ENCODE measurements at regions not wholly inside any gene's neighbourhood (a gene's known extent, or its start where the extent isn't known, plus 50 kb on each side); places are given as distances from the start of the nearest gene placed in this dataset.
"Not testable (repeated sequence)": the region's sequence is repeated elsewhere in the genome, so short reads cannot be mapped to it uniquely, and the experiment has no call there.

DNA sequence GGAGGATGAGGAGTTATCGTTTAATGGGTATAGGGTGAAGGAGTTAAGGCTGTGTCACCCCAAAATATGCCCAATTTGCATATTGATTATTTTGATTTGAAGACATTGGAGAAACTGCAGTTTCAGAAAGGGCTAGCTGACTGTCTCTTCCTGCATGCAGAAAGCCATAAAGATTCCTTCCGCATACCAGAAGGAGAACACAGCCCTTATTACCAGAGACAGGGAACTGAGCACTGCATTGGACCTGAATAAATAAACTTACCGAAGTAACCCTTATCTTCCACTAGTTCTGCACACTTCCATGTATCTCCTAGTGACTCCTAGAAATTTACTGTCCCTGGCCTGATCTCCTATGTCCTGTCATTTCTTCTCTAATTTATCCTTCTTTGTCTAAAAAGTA, 821.9 kb upstream of the AUTS2 start:
- intact Hi-C loops (cut with micrococcal nuclease), result no loop called here

DNA sequence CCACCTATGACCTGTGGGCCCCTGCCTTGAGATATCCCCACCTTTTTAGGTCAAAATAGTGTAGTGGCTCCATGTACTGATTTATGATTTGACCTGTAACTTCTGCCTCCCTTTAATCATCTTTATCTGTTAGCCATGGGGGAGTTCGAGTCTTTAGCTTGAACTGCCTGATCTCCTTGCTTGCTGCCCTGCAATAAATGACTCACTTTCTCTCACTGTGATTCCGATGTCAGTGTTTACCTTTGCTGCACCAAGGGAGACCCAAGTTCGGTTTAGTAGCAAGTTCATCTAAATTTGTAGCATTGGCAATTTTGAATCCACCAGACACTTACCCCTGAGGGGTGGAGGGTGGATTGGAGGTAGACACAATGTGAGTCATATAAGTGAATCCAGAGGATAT, 814.6 kb upstream of the AUTS2 start:
- intact Hi-C loops (cut with micrococcal nuclease), result no loop called here

DNA sequence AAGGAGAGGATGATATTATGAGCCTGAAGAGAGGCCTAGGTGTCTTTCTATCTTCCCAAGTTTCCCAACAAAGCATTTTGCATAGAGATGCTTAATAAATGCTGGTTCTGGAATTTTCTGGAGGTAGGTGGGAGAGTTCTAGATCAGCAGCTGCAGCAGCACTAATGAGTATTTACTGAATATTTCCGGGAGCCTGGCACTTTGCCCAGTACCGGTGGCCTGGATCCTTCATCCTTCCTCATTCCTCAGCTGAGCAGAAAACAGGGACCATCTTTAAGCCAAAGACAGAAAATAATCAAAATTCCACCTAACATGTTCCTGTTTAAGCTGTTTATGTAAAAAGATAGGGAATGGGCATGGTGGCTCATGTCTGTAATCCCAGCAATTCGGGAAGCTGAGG, 813.2 kb upstream of the AUTS2 start:
- intact Hi-C loops (cut with micrococcal nuclease), result no loop called here

DNA sequence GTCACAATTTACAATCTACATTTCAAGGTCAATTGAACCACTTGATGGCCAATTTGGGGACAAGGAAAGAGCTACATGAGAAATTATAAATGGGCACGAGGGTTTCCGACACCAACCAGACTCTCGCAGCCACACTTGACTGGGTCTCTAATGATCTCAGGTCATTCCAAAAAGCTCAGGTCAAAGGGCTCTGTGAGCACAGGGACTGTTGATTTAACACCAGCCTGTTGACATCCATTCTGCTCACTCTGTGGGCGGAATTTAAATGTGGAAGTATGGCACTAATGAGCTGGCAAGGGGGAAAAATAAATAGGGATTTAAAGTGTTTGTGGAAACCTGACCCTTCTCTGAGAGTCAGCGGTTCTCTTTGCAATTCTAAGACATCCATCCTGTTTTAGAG, 810.7 kb upstream of the AUTS2 start:
- intact Hi-C loops (cut with micrococcal nuclease), result no loop called here

DNA sequence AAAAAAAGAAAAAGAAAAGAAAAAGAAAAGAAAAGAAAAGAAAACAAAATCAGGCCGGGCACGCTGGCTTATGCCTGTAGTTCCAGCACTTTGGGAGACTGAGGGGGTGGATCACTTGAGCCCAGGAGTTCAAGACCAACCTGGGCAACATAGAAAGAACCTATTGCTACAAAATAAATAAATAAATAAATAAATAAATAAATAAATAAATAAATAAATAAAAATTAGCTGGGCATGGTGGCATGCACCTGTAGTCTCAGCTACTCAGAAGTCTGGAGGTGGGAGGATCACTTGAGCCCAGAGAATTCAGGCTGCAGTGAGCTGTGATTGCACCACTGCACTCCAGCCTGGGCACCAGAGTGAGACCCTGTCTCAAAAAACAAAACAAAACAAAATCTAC, 809.7 kb upstream of the AUTS2 start:
- intact Hi-C loops (cut with micrococcal nuclease), result not testable (repeated sequence)

DNA sequence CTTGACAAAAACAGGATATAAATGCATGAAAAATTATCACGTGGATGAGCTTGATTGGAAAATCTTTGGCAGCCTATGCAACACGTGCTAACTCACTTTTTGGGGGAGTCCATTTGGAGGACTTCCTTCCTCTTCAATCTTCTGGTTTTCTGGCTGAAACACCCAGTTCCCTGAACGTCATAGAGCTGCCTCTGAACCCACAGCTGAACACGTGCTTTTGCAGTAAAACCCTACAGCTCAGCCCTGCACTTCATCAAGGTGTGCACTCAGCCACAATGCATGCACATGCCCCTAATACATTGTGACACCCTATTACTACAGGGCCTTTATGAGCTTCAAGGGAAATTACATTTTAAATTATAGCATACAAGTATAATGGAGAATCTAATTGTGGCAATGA, 808.7 kb upstream of the AUTS2 start:
- intact Hi-C loops (cut with micrococcal nuclease), result no loop called here

DNA sequence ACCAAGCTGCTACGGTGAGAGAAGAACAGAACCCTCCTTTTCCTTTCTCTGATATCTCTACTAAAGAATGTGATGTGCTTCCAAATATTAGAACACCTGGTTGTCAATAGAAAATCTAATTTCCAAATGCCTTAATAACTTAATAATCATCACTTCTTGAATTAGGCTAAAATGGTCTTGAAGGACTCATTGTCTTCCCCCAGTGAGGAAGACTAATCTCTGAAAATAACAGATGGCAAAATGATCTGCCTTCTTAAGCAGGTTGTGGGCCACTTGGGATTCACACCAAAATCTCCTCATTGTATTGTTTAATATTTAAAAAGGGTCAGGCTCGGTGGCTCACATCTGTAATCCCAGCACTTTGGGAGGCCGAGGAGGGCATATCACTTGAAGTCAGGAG, 805.9 kb upstream of the AUTS2 start:
- intact Hi-C loops (cut with micrococcal nuclease), result no loop called here

DNA sequence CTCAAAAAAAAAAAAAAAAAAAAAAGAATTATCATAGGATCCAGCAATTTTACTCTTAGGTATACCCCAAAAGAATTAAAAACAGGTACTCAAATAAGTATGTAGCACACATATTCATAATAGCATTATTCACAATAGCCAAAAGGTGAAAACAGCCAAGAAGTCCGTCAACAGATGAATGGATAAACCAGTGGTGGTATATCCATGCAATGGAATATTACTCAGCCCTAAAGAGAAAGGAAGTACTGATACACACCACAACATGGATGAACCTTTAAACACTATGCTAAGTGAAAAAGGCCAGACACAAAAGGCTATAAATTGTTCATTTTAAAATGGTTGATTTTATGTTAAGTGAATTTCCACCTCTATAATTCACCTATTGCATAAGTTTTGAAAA, 804.8 kb upstream of the AUTS2 start:
- intact Hi-C loops (cut with micrococcal nuclease), result no loop called here

DNA sequence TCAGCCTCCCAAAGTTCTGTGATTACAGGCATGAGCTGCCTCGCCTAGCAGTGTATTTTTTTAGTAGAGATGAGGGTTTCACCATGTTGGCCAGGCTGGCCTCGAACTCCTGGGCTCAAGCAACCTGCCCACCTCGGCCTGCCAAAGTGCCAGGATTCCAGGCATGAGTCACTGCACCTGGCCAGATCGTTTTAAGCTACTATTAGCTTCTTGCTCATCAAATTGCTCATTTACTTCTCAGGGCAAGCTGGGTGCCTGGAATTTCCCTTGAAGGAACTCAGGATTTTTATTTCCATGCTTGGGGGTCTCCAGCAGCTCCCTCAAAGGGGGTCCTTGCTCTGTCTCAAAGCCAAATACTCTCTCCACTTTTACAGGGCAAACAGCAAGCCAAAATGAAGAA, 798.0 kb upstream of the AUTS2 start:
- intact Hi-C loops (cut with micrococcal nuclease), result no loop called here

DNA sequence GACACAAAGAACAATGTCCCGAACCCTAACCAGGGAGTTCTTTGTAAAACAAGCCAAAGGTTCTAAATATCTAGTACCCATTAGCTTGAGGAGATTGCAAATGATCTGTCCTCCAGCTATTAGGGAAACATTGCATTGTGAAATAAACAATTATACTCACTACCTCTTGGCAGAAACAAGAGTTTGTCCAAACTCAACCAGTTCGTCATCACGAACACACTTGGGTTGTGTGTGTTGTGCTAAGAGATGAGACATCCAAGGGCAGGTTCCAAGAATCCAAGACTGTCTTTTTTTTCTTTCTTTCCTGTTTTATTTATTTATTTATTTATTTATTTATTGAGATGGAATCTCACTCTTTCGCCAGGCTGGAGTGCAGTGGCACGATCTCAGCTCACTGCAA, 793.1 kb upstream of the AUTS2 start:
- intact Hi-C loops (cut with micrococcal nuclease), result no loop called here

DNA sequence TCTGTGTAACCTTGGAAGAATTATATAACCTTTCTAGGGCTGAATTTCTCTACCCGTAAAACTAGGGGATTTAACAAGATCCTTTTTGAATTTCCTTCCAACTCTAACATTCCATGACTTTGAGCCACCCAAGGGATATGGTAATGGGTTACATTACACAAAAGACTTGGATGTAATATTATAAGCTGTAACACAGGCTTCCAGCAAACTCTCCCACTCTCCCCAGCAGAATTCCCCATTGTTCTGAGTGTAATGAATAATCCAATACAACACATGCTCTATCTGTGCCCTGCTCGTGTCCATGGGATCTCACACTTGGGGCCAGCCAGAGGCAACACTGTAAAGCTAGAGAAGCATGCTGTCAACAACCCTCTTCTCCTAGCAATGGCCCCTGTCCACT, 790.6 kb upstream of the AUTS2 start:
- intact Hi-C loops (cut with micrococcal nuclease), result no loop called here

DNA sequence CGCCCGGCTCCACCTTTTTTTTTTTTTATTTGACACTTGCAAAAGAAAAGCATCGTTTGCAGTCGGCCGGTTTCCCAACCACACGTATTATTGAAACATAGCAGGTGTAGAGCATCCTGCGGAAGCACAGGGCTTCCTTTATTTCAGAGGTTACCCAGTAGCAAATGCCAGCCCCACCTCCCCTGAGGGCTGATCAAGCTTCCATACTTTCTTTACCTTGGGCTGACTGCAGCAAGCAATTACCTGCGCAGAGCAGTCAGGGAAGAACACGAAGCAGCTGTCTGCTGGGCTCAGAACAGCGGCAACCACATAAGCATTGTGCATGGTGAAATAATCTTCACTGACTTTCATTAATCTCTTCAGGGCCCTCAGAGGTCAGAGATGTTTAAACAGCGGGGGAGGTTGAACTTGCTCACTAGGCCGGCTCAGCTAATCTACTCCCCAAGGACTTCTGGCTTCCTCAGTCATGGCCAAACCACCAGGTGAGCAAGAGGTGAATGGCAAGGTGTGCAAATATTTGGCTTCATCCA, 784.7 kb upstream of the AUTS2 start:
- intact Hi-C loops (cut with micrococcal nuclease), result no loop called here

DNA sequence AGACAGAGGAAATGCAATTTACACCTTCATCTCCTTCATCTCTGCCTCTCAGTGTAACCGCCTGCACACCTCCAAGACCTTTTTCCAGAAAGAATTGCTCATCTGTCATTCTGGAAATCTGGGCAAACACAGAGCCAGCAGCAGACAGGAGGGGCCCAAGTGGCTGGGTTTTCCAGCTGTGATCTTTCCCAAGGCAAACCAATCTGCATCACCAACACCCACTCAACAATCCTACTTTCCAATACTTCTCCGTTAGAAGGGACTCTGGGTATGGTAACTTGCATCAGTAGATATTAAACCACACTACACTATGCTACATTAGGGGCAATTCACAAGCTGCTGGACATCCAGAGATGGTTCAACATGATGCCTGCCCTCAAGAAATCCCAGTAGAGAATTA, 781.8 kb upstream of the AUTS2 start:
- intact Hi-C loops (cut with micrococcal nuclease), result no loop called here

DNA sequence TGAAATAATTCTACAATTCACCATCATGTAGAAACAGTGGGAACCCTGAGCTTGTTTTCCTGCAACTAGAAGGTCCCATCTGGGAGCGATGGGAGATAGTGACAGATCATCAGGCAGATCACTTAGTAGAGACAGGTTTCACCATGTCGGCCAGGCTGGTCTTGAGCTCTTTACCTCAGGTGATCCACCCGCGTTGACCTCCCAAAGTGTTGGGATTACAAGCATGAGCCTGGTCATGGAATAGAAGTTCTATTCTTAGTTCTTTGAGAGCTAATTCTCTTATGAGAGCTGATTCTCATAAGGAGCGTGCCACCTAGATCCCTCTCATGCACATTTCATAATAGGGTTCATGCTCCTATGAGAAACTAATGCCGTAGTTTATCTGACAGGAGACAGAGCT, 778.0 kb upstream of the AUTS2 start:
- intact Hi-C loops (cut with micrococcal nuclease), result no loop called here

DNA sequence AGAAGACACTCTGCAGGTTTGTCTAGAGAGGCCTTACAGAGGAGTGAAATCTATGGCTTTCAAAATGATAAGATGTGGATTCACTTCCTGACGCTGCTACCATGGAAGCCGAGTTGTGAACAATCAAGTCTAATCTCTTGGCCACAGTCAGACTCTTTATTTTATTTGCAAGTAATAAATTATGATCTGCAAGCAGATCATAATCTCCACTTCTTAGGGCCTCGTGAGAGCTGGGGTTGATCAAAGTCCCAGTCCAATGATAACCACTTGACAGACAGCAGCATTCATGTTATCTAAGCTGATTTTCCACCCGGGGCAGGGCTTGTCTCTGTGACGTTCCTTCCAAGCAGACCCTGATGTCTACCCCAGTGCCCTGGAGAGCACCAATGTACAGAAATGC, 776.4 kb upstream of the AUTS2 start:
- intact Hi-C loops (cut with micrococcal nuclease), result no loop called here

DNA sequence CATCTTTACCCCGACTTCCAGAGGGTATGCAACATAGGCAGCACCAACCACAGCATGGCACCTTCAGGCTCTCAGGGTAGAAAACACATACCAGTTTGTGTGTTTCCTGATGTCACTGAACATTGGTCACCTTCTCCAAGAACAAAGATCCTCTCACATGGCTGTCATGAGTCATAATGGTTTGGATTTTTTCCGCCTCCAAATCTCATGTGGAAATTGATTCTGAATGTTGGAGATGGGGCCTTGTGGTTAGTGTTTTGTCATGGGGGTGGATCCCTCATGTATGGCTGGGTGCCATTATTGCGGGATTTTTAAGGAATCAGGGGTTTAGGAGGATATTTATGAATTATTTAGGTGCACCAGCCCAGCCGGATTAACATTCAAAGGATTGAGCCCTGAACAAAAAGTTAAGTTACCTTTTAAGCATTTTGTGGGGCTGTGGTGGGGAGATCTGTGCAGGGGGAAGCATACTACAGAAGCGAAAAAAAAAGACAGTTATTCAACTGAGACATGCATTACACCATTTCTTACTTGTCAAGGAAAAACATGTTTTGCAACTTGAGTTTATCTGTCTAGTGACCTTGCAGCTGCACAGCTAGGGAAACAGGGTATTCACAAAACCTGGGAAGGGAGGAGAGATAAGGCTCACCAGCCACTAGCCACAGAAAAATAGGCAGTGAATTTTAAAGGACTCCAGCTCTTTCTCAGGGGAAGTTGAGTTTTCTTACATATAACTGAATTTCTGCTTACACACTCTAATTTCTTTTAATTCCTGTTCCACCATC, 774.1 kb upstream of the AUTS2 start:
- intact Hi-C loops (cut with micrococcal nuclease), result no loop called here

DNA sequence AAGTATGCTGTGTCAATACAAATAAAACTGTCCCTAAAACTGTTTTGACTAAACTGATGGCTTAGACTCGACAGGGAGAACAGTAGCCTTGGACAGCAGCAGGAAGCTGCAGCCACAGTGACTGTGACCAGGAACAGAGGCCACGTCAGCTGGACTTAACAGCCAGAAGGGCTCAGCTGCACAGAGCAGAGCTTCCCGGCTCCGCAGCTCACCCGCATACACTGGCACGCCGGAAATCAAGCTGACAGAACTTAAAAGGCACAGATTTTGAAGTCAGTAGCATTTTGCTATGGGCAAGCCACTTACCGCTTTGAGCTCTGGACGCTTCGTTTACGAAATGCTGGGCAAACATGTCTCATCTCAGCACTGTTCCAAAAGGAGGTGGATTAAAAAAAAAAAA, 769.7 kb upstream of the AUTS2 start:
- intact Hi-C loops (cut with micrococcal nuclease), result no loop called here

DNA sequence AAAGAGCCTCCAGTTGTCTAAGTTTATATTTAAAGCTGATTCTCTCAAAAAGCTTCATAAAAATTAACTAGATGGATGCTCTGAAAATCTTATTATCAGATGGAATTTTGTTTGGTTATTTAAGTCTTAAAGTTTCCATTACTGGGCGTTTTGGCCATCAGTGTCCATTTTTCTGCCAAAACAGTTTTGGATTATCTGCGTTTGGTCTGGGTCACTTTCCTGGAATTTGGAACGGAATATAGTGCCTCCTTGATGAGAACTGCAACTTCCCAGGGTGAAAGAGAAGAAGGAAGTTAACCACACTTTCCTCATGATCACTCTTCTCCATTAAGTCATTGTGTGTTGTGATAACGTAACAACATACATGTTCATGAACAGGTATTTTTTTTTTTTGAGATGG, 764.9 kb upstream of the AUTS2 start:
- intact Hi-C loops (cut with micrococcal nuclease), result no loop called here

DNA sequence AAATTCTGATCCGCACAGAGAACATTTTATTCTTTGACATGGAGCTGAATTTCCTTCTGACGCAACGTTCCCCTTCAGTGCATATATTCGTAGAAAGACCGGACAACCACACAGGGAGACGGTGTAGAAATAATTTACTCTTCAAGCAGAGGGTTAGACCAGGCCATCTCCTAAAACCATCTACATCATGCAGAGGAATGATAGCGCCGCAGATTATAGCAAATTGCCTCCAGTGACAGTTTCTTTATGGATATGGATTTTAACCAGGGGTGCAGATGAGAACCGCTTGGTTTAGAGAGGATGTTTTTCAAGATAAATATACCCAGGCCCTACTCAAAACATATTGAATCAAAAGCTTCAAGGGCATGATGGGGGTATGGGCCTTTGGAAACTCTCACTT, 759.3 kb upstream of the AUTS2 start:
- intact Hi-C loops (cut with micrococcal nuclease), result no loop called here

DNA sequence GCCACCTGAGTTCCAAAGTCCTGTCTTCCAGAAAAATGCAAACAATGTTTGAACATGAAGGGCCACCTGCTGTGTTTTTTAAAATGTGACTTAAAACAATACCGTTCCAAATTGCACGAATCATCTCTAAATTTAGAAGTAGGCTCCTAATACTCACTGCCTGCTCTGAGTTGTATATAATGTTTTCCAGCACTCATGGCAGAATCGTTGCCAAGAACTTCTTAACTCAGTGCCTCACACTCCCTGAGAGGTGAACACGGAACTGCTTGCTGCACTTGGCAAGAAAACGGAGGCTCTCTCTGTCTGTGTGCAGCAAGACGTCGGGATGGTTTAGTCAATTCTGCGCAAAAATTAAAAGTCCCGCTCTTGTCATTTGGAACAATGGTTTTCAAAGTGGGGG, 757.3 kb upstream of the AUTS2 start:
- intact Hi-C loops (cut with micrococcal nuclease), result no loop called here

DNA sequence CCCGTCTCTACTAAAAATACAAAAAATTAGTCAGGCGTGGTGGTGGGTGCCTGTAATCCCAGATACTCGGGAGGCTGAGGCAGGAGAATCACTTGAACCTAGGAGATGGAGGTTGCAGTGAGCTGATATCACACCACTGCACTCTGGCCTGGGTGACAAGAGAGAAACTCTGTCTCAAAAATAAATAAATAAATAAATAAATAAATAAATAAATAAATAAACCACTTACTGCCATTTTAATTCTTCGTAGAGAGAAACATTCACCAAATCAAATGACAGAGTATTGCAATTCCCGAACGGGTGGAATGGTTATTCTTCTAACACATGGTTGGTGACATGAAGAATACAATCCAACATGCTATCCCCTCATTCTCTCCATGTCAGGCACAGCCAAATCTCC, 754.3 kb upstream of the AUTS2 start:
- intact Hi-C loops (cut with micrococcal nuclease), result not testable (repeated sequence)

DNA sequence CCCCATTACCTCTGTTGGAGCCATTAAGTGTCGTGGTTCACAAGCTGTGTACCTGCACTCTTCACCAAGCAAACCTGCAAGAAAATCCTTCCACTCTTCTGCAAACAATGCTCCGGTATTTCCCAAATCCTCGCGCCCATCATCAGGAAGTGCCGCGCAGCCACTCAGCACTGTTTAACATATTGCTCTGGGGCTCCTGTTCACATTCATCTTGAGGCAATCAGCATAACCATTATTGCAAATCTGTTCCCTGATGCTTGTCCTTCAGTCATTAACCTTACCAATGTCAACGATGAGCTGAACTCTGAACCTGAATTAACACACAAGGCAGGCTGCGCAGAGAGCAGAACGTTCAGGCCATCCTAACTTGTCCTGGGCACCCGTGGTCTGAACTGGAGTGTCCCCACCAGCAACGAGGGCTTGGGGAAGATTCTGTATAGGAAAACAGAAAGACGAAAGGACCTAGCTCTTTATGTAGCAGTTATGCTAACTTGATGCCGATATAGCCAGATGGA, 751.4 kb upstream of the AUTS2 start:
- intact Hi-C loops (cut with micrococcal nuclease), result no loop called here

DNA sequence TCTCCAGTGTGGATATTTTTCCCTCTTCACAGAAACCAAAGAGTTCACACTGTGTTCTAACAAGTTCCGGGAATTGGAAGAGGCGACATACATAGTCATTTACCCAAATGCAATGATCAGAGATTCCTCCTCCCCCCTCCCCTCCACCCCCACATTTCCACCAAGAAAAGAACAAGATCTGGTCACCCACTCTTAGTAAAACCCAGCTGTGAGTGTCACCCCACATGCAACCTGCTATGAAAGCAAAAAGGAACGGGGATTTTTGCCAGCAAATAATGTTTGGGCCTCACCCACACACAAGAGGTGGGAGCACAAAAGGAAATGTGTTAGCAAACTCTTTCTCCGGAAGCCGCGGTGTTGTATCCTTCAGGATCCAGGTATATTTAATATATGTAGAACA, 745.0 kb upstream of the AUTS2 start:
- intact Hi-C loops (cut with micrococcal nuclease), result no loop called here

Data from T-helper 2 cell treated with Interferon-gamma antibody and Interleukin-4, amounts not matched to agents 100 ng/mL and 5 ng/mL, for 36 hours (primary cell).